ENCODE measurements at regions not wholly inside any gene's neighbourhood (a gene's known extent, or its start where the extent isn't known, plus 50 kb on each side); places are given as distances from the start of the nearest gene placed in this dataset.
"Not testable (repeated sequence)": the region's sequence is repeated elsewhere in the genome, so short reads cannot be mapped to it uniquely, and the experiment has no call there.

- no peak for DNase-seq
Measured at GRCh38 chr7:25725451-25725850, 426.5 kb upstream of the NFE2L3 start.

GRCh38 chr7:25726170-25726780 is 425.7 kb upstream of the NFE2L3 start:
- no peak for DNase-seq

GRCh38 chr7:25726781-25727311 is 425.2 kb upstream of the NFE2L3 start:
- DNase-seq = no peak

- DNase-seq = no peak
Measured at GRCh38 chr7:25727446-25727845, 424.6 kb upstream of the NFE2L3 start.

GRCh38 chr7:25727876-25728275 is 424.1 kb upstream of the NFE2L3 start:
- no peak for DNase-seq

- DNase-seq = no peak
Measured at GRCh38 chr7:25731068-25731845, 420.7 kb upstream of the NFE2L3 start.

GRCh38 chr7:25731846-25732245 is 420.2 kb upstream of the NFE2L3 start:
- DNase-seq = no peak

- no peak for DNase-seq
Measured at GRCh38 chr7:25732766-25733217, 419.2 kb upstream of the NFE2L3 start.

- DNase-seq = no peak
Measured at GRCh38 chr7:25735674-25736242, 416.2 kb upstream of the NFE2L3 start.

- no peak for DNase-seq
Measured at GRCh38 chr7:25738528-25738927, 413.5 kb upstream of the NFE2L3 start.

- no peak for DNase-seq
Measured at GRCh38 chr7:25739143-25739542, 412.9 kb upstream of the NFE2L3 start.

- DNase-seq = no peak
Measured at GRCh38 chr7:25742316-25742715, 409.7 kb upstream of the NFE2L3 start.

GRCh38 chr7:25743670-25744451 is 408.1 kb upstream of the NFE2L3 start:
- DNase-seq = not testable (repeated sequence)

- no peak for DNase-seq
Measured at GRCh38 chr7:25750744-25751508, 401.1 kb upstream of the NFE2L3 start.

- no peak for DNase-seq
Measured at GRCh38 chr7:25752154-25752553, 399.8 kb upstream of the NFE2L3 start.

- DNase-seq = no peak
Measured at GRCh38 chr7:25752967-25753791, 398.8 kb upstream of the NFE2L3 start.

GRCh38 chr7:25753837-25754236 is 398.2 kb upstream of the NFE2L3 start:
- DNase-seq = no peak

- no peak for DNase-seq
Measured at GRCh38 chr7:25754333-25754732, 397.7 kb upstream of the NFE2L3 start.

GRCh38 chr7:25754751-25755150 is 397.2 kb upstream of the NFE2L3 start:
- no peak for DNase-seq

GRCh38 chr7:25756601-25757000 is 395.4 kb upstream of the NFE2L3 start:
- DNase-seq = no peak

- DNase-seq = no peak
Measured at GRCh38 chr7:25758559-25758958, 393.4 kb upstream of the NFE2L3 start.

All from CD4-positive, alpha-beta T cell treated with Interleukin-4 for 4 hours (primary cell).